OCI-LY7 (cell line): ENCODE measurements at regions not wholly inside any gene's neighbourhood (a gene's known extent, or its start where the extent isn't known, plus 50 kb on each side); places are given as distances from the start of the nearest gene placed in this dataset.

Source experiments
- CTCF ChIP-seq: fragments of 200-600 bp; sonication (generic); conservative IDR thresholded peaks from 2 replicates; pipeline ENCODE4 v1.5.1; 2014; ENCODE audit warnings: mild to moderate bottlenecking, antibody characterized with exemption, low read length, moderate library complexity, mixed read lengths
- EZH2phosphoT487 ChIP-seq: fragments of 200-600 bp; sonication (generic); IDR thresholded peaks from 2 replicates; pipeline ENCODE4 v1.6.1; 2018; ENCODE audit warnings: low read depth, borderline replicate concordance, mild to moderate bottlenecking, mixed run types, antibody characterized with exemption, low read length, moderate library complexity, mixed read lengths

- no peak for TF ChIP-seq CTCF
- TF ChIP-seq EZH2phosphoT487: no peak
Measured at GRCh38 chr2:65501836-65502235, 69.4 kb upstream of the SPRED2 start.
